H1 (cell line): ENCODE measurements at regions not wholly inside any gene's neighbourhood (a gene's known extent, or its start where the extent isn't known, plus 50 kb on each side); places are given as distances from the start of the nearest gene placed in this dataset.

Experiments used
- CTCF ChIA-PET: fragments of 300-600 bp; sonication (Branson Sonifier 250); formaldehyde crosslinking; loops from one replicate; lab custom pipeline; 2021; ENCODE audit not compliant: partially characterized antibody; lab: Charles Lee
- POLR2A ChIA-PET: fragments of 300-600 bp; sonication (Branson Sonifier 250); formaldehyde crosslinking; loops from one replicate; lab custom pipeline; 2021; ENCODE audit warnings: inconsistent platforms; ENCODE audit not compliant: partially characterized antibody; lab: Charles Lee
- DNase-seq, 2 experiments: peaks; one replicate each; pipeline versions ENCODE4 v3.0.0 to v3.0.0-alpha.2; 2010 to 2022; ENCODE audit warnings: low spot score in 2 of 2, low read depth in 1 of 2, mixed read lengths in 1 of 2
- FAIRE-seq: peaks from 2 replicates; lab custom pipeline; 2011; peaks lifted over from hg19 to GRCh38; lab: Jason Lieb, UNC
- H2AFZ ChIP-seq: 2 replicates; pipeline ENCODE4 v1.8.1; 2012; ENCODE audit warnings: low read length, inconsistent platforms
- H2AK5ac ChIP-seq: 2 replicates; pipeline ENCODE4 v1.6.1; 2013; ENCODE audit warnings: low read depth, low read length
- H2BK120ac ChIP-seq: replicated peaks from 2 replicates; pipeline ENCODE3; 2013; ENCODE audit warnings: low read depth, low read length, inconsistent platforms
- H2BK12ac ChIP-seq: 2 replicates; pipeline ENCODE4 v1.6.1; 2013; ENCODE audit warnings: low read depth, low read length
- H2BK15ac ChIP-seq: 2 replicates; pipeline ENCODE4 v1.6.1; 2013; ENCODE audit warnings: low read length
- H2BK20ac ChIP-seq: 2 replicates; pipeline ENCODE4 v1.6.1; 2013; ENCODE audit warnings: low read length
- H2BK5ac ChIP-seq: 2 replicates; pipeline ENCODE4 v1.6.1; 2013; ENCODE audit warnings: low read depth, low read length
- H3K14ac ChIP-seq: 2 replicates; pipeline ENCODE4 v1.6.1; 2013; ENCODE audit warnings: inconsistent platforms; ENCODE audit not compliant: insufficient read length
- H3K18ac ChIP-seq: 2 replicates; pipeline ENCODE4 v1.6.1; 2013; ENCODE audit warnings: low read length; ENCODE audit errors: extremely low read depth
- H3K23ac ChIP-seq: 2 replicates; pipeline ENCODE4 v1.6.1; 2013; ENCODE audit warnings: inconsistent platforms; ENCODE audit not compliant: insufficient read length
- H3K23me2 ChIP-seq: 2 replicates; pipeline ENCODE4 v1.6.1; 2013; ENCODE audit warnings: low read depth, low read length
- H3K27ac ChIP-seq: 2 replicates; pipeline ENCODE4 v1.6.1; 2011; ENCODE audit warnings: low read depth, low read length, inconsistent platforms
- H3K27me3 ChIP-seq, 4 experiments: replicated peaks in 1 of 4; 1 replicate in 1 of 4; 2 replicates in 3 of 4; pipeline versions ENCODE4 v1.6.1 to v1.8.1; 2011 to 2013; ENCODE audit warnings: low read length in 3 of 4, mild to moderate bottlenecking in 3 of 4, inconsistent platforms in 2 of 4, mixed read lengths in 2 of 4, moderate library complexity in 1 of 4; ENCODE audit not compliant: control insufficient read depth in 3 of 4, insufficient read depth in 3 of 4; ENCODE audit errors: extremely low read depth in 1 of 4
- H3K36me3 ChIP-seq, 4 experiments: 2 replicates each; pipeline versions ENCODE4 v1.6.1 to v1.8.1; 2011 to 2013; ENCODE audit warnings: mild to moderate bottlenecking in 4 of 4, low read length in 3 of 4, moderate library complexity in 2 of 4, control low read depth in 1 of 4, inconsistent platforms in 1 of 4; ENCODE audit not compliant: insufficient read depth in 4 of 4, control insufficient read depth in 2 of 4
- H3K4ac ChIP-seq: replicated peaks from 2 replicates; pipeline ENCODE3; 2013; ENCODE audit warnings: low read length, low read depth, mixed read lengths, inconsistent platforms; ENCODE audit not compliant: insufficient read length
- H3K4me1 ChIP-seq, 4 experiments: replicated peaks in 1 of 4; 1 replicate in 1 of 4; 2 replicates in 3 of 4; pipeline versions ENCODE4 v1.6.1 to v1.8.1; 2011 to 2013; ENCODE audit warnings: low read length in 3 of 4, inconsistent platforms in 2 of 4, mixed read lengths in 1 of 4; ENCODE audit not compliant: insufficient read depth in 4 of 4, control insufficient read depth in 3 of 4
- H3K4me2 ChIP-seq, 2 experiments: 2 replicates each; pipeline versions ENCODE4 v1.6.1 to v1.8.1; 2011 to 2013; ENCODE audit warnings: low read depth in 2 of 2, low read length in 2 of 2, control low read depth in 1 of 2, inconsistent platforms in 1 of 2, mild to moderate bottlenecking in 1 of 2; ENCODE audit not compliant: insufficient read depth in 1 of 2
- H3K4me3 ChIP-seq, 4 experiments: fragments of 200-600, 300-600 bp in 1 of 4; sonication (generic), shearing (Covaris generic), sonication (Bioruptor Twin) in 1 of 4; 2 replicates each; pipeline versions ENCODE4 v1.5.1 to v1.8.1; 2011 to 2016; ENCODE audit warnings: low read length in 4 of 4, low read depth in 3 of 4, control low read depth in 2 of 4, inconsistent platforms in 2 of 4, mild to moderate bottlenecking in 2 of 4, mixed read lengths in 1 of 4, moderate library complexity in 1 of 4; ENCODE audit not compliant: insufficient read depth in 2 of 4; ENCODE audit errors: extremely low read depth in 1 of 4
- H3K56ac ChIP-seq: replicated peaks from 2 replicates; pipeline ENCODE3; 2013; ENCODE audit warnings: low read depth, mild to moderate bottlenecking, mixed read lengths, low read length, inconsistent platforms; ENCODE audit not compliant: insufficient read length
- H3K79me1 ChIP-seq: 2 replicates; pipeline ENCODE4 v1.6.1; 2013; ENCODE audit warnings: low read depth, low read length, control low read depth
- H3K79me2 ChIP-seq, 2 experiments: 2 replicates each; pipeline versions ENCODE4 v1.6.1 to v1.8.1; 2012 to 2013; ENCODE audit warnings: low read length in 2 of 2, mild to moderate bottlenecking in 2 of 2, inconsistent platforms in 1 of 2; ENCODE audit not compliant: insufficient read depth in 2 of 2, control insufficient read depth in 1 of 2
- H3K9ac ChIP-seq, 4 experiments: replicated peaks in 1 of 4; 1 replicate in 1 of 4; 2 replicates in 3 of 4; pipeline versions ENCODE4 v1.6.1 to v1.8.1; 2011 to 2013; ENCODE audit warnings: low read depth in 3 of 4, low read length in 3 of 4, control low read depth in 2 of 4, mild to moderate bottlenecking in 2 of 4, moderate library complexity in 2 of 4, inconsistent platforms in 1 of 4; ENCODE audit errors: extremely low read depth in 1 of 4
- H3K9me3 ChIP-seq, 2 experiments: 2 replicates each; pipeline versions ENCODE4 v1.6.1 to v1.8.1; 2012 to 2013; ENCODE audit warnings: mild to moderate bottlenecking in 2 of 2, moderate library complexity in 2 of 2, control low read depth in 1 of 2, inconsistent platforms in 1 of 2, low read depth in 1 of 2, low read length in 1 of 2, mixed read lengths in 1 of 2; ENCODE audit not compliant: insufficient read depth in 2 of 2
- H4K20me1 ChIP-seq, 2 experiments: replicated peaks in 1 of 2; 2 replicates each; pipeline versions ENCODE3 to v1.8.1; 2011 to 2013; ENCODE audit warnings: inconsistent platforms in 2 of 2, low read length in 2 of 2, mild to moderate bottlenecking in 1 of 2; ENCODE audit not compliant: insufficient read depth in 2 of 2, control insufficient read depth in 1 of 2
- H4K5ac ChIP-seq: 2 replicates; pipeline ENCODE4 v1.6.1; 2013; ENCODE audit warnings: low read length, low read depth, mixed read lengths, inconsistent platforms; ENCODE audit not compliant: insufficient read length
- H4K8ac ChIP-seq: 2 replicates; pipeline ENCODE4 v1.8.0; 2013; ENCODE audit warnings: mild to moderate bottlenecking, moderate library complexity, low read length, inconsistent platforms; ENCODE audit not compliant: insufficient read depth; ENCODE audit errors: extremely low read depth
- H4K91ac ChIP-seq: replicated peaks from 2 replicates; pipeline ENCODE3; 2013; ENCODE audit warnings: low read length, mixed read lengths, inconsistent platforms; ENCODE audit not compliant: insufficient read length
- KDM1A ChIP-seq: fragments of 200-600, 300-600 bp; sonication (generic); IDR thresholded peaks from 2 replicates; pipeline ENCODE4 v1.7.1; 2016; ENCODE audit warnings: mild to moderate bottlenecking, low read length, borderline replicate concordance
- RAD21 ChIP-seq, 2 experiments: IDR thresholded peaks in 1 of 2; conservative IDR thresholded peaks in 1 of 2; 2 replicates each; pipeline ENCODE4 v1.6.1; 2011; ENCODE audit warnings: low read depth in 2 of 2, low read length in 2 of 2, improper control_type of control experiment in 1 of 2, inconsistent platforms in 1 of 2, mild to moderate bottlenecking in 1 of 2, moderate library complexity in 1 of 2
- RBBP5 ChIP-seq: IDR thresholded peaks from 2 replicates; pipeline ENCODE4 v1.7.1; 2012; ENCODE audit warnings: low read depth, mild to moderate bottlenecking, inconsistent platforms, low read length, moderate library complexity, borderline replicate concordance
- SRF ChIP-seq: IDR thresholded peaks from 2 replicates; pipeline ENCODE4 v1.6.1; 2011; ENCODE audit warnings: mild to moderate bottlenecking, low read depth, low read length, moderate library complexity
- WGBS, 2 experiments: shearing (Covaris generic) in 1 of 2; methylation state at CpG; one replicate each; pipeline versions ENCODE4 v1.1.6 to v1.1.7; 2013 to 2015; ENCODE audit warnings: low lambda C conversion rate in 2 of 2, mixed read lengths in 2 of 2, inconsistent platforms in 1 of 2, low coverage in 1 of 2, missing lambda C conversion rate in 1 of 2; ENCODE audit not compliant: insufficient replicate concordance in 2 of 2, insufficient coverage in 1 of 2, insufficient read length in 1 of 2; ENCODE audit errors: extremely low coverage in 1 of 2, missing lambda C conversion rate in 1 of 2; 5-methylcytosine and 5-hydroxymethylcytosine counted together

DNA sequence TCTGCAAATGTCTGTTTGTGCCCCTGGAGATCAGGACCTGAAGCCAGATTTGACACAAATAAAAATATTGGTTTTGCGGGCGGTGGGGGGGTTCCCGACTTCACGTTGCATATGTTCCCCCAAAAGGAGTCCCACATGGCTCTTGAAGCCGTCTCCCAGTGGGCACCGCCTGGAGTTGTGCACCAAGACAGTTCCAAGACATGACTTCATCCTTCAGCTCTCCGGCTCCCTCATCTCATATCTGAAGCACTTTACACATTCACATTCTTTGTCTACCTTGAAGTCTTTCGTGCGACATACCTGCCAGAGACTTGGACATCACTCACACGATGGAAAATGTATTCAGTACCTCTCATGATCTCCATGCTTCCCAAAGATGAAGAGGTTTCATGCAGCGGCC, 362.8 kb upstream of the FOXK1 start:
- Histone ChIP-seq H3K9ac (no peak overlapping the region), H2AFZ (no peak overlapping the region), H3K4me2 (no peak overlapping the region), H3K36me3 (no peaks in the 10 kb centered on the region; a peak in 1 of 8 replicates), H3K79me1 (no peaks in the 10 kb centered on the region), H3K27ac (no peak overlapping the region), H4K91ac (no peak overlapping the region)
- no peak for DNase-seq
- POLR2A ChIA-PET, result no interaction called here
- 91% methylated on average over 11 of the region's 11 CpGs; no CpG with 5 or more reads in 1 of the 2 experiments for WGBS, 2 experiments
- TF ChIP-seq RBBP5 (no peak), KDM1A (no peak), RAD21 (IDR thresholded peaks at IDR 0.05 in 1 of 2, conservative IDR thresholded peaks at IDR 0.05 in 1 of 2; ENCODE audit: low read depth in 2 of 2, low read length in 2 of 2) (no peak), SRF (no peak)
- TF ChIP-seq, all 59 proteins: peak for 0
- CTCF ChIA-PET, result interaction anchor here (0.7 to 1.2 kb wide), 4 partner anchors 8 to 422 kb away, joined by 3 to 4 read pairs (median 3); no protein-coding TSS in a partner anchor
- no peak overlapping the region for H3K4me3 ChIP-seq
- H4K20me1 ChIP-seq, result no peaks in the 10 kb centered on the region
- H4K5ac ChIP-seq, result no peak overlapping the region
- no peak overlapping the region for H4K8ac ChIP-seq
- H3K79me2 ChIP-seq, result no peaks in the 10 kb centered on the region
- no peak overlapping the region for H2BK120ac ChIP-seq
- no peak overlapping the region for H2AK5ac ChIP-seq
- H2BK15ac ChIP-seq, result no peak overlapping the region
- no peak overlapping the region for H3K23ac ChIP-seq
- H2BK12ac ChIP-seq, result no peak overlapping the region
- no peak overlapping the region for H3K4ac ChIP-seq
- H3K18ac ChIP-seq, result no peak overlapping the region
- no peak overlapping the region for H2BK5ac ChIP-seq
- no peak overlapping the region for H2BK20ac ChIP-seq
- FAIRE-seq, result no peak
- H3K56ac ChIP-seq, result no peak overlapping the region
- H3K9me3 ChIP-seq, result peaks cover 11 to 37% of the 10 kb centered on the region in 2 experiments; a peak in 3 of 4 replicates
- no peaks in the 10 kb centered on the region for H3K23me2 ChIP-seq
- H3K4me1 ChIP-seq, result no peaks in the 10 kb centered on the region
- H3K27me3 ChIP-seq, result no peaks in the 10 kb centered on the region
- H3K14ac ChIP-seq, result no peak overlapping the region
